NCI-H446 (cell line): ENCODE measurements at regions not wholly inside any gene's neighbourhood (a gene's known extent, or its start where the extent isn't known, plus 50 kb on each side); places are given as distances from the start of the nearest gene placed in this dataset.
A peak's percentile ranks its signal among the peaks of the same experiment; 100 is the strongest.

ENCODE experiments used
- DNase-seq, 2 experiments: peaks; one replicate each; lab custom pipeline; 2025; lab: John Stamatoyannopoulos, UW

DNA sequence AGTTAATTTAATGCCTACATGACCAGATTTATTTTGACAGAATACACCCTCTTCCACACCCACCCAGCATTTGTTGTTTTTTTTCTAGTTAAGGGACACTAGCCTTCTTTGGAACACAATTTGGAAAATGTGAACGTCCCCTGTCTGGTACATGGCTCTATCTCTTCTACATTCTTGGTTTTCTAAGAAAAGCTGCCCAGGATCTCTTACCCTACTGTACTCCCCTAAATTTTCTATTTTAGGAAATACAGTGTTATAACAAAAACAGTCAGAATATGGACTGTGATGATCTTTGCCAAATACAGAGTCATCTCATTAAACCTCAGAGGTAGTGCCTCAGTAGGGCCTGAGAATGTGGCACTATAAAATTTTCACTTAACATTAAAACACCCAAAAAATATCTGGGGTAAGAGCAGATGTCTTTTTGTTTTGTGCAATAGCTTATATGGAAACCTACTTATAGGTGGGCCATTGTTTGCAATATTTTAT is 93.1 kb upstream of the SPON1 start:
- DNase-seq = no peak

DNA sequence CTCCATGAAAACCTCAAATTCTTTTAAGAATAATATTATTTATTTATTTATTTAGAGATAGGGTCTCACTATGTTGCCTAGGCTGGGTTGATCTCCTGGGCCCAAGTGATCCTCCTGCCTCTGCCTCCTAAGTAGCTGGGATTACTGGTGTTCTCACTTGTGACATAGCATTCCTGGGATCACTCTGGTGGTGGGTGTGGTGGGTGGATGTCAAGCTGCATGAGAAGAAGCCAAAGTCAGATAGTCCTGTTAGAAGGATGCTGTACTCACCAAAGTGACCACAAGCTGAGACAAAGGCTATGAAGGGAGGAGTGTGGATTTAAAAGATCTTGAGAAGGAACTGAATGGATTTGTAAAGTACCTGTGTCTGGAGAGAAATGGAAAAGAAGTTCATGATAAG is 87.9 kb upstream of the SPON1 start:
- no peak for DNase-seq

DNA sequence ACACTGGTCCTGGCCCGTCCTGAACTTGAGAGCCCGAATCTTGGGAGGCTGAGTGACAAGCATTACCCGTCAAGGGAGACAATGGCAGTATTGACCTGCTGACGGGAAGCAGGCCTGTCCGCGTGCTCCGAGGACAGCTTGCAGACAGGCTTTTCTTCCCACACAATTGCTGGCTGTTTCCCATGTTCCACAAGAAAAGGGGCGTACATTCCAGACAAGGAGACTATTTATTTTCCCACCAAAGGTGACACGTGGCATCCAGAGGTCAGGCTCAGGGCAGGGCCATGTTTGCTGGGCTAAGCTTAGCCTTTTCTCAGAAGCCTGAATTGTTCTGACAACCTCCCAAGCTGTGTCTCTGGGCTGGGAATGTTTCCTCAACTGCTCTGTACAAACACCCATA is 86.9 kb upstream of the SPON1 start:
- no peak for DNase-seq

DNA sequence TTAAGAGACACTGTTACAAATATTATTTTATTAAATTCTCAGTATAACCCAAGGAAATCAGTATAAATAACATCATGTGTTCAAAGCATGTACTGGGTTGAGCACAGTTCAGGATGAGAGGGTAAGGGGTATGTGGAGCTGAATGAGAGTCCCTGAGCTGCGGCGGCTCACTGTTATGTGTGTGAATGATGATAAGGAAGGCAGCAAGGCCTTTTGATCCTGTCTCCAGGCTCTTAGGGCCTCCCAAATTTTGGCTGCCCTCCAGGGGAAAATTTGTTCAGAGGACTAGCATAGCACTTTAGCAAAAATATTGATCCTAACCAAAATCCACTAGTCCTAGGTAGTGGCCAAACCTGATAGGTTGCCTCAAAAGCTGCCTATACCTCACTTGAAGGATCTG is 86.1 kb upstream of the SPON1 start:
- no peak for DNase-seq

DNA sequence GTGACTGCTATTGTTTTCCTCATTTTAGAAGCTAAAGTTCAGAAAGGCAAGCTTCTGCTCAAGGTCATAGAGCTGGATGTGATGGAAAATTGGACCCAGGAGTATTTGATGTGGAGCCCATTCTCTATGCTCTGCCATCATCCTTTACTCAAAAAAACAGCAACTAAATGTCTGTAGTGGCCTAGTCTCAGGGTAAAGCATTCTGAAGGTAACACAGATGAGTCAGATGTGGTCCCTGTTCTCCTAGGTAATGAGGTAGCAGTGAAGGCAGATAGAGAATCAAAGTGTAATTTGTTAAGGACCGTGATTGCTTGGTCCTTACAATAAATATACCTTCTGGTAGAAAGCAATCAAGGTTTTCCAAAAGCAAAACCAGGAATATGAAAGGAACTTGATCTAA is 84.4 kb upstream of the SPON1 start:
- DNase-seq = no peak

DNA sequence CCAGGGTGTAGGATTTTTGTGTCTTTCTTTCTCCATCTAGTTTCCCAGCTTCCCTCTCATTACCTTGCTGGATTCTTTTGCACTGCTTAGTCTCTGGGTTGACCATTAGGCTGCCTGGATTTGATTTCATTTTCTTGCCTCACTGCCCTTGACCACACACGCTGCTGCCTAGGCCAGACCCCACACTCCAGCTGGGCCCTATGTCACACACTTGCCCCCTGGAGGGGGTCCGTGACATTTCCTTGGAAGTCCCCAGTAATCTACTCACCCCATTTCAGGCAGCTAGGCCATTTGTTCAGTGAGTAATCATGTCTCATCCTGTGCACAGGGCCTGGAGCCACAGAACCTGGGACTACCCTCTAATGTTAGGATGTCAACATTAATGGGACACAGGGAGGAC is 81.9 kb upstream of the SPON1 start:
- no peak for DNase-seq

DNA sequence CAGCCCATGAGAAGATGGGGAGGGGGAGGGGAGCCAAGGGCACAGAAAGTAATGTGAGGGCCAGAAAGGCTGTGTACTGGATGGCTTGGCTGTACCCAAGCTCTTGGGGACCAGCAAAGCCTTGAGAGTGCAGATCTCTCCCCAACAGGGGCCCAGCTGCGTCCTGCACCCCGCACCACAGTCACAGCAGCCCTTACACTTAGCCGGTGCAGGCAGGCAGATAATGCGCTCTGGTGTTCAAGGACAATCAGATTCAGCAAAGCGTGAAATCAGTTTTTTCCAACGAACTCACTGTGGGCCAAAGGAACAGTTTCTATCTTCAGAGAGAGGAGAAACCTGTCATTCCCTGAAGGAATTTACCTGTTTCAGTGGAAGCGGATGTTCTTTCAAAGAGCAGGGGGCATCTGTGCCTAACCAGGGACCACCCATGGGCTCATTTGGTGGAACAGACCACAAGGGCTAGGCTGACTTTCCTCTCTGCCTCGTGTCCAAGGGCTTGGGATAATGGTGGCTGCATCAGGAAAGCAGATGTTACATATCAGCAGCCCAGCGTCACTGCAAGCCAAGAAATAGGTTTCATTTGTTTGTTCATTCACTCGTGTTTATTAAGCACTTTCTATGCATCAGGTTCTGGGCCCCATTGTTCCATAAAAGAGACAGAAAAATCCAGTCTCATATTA is 81.2 kb upstream of the SPON1 start:
- DNase-seq = no peak

DNA sequence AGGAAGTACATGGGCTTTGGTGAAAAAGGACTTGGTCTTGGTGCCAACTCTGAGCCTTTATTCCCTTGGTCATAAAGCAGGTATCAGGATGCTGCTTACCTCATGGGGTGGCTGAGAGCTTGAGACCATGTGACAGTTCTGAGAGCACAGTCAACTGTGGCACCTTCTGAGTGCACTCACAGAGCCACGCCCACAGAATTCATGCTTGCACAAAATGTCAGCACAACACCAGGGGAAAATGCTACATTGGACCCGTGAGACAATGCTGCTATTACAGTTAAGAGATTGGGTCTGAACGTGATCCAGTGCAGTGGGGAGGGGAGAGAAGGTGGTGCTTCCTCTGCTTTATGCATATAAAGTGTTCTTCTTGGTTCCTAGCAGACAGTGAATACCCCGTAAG is 79.5 kb upstream of the SPON1 start:
- DNase-seq = no peak

DNA sequence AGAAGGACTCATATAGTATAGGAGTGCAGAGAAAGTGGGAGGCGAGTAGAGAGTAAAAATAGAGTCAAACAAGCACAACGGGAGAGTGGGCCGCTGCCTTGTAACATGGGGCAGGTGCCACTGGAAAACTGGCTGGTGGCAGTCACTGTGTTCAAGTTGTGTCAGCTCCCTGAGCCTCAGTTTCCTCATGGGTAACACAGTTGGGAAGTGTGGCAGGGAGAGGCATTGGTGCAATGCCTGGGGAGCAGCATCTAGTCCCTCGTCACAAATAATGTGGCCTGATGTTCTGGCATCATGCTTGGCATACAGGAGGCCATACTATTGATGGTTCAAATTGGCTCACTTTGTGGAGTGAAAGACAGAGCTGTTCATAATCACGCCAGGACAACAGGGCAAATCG is 78.9 kb upstream of the SPON1 start:
- no peak for DNase-seq

DNA sequence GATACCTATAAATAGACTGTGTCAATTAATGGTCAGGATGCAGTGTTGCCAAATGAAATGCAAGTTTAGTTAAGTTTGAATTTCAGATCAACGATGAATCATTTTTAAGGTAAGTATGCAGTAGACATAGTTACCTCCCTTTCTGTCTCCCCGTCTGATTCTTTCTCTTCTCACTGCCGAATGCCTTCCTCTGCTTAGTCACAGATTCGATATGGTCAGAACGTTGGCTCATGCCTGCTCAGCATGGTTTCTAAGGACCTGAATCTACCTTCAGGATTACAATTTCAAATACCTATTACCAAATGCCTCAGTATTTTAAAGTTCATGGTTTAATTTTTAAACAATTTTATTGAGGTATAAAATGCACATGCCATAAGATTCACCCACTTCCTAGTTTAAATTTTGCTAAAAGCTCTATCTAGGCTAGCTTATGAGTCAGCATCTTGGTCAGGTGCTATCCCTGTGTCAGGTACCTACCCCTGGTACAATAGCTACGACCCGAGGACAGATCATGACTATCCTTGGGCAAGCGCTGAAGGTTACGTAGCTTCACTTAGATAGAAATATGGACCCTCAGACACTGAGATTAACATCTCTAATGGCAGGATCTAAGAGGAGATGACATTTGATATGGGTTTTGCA is 78.2 kb upstream of the SPON1 start:
- DNase-seq = no peak

DNA sequence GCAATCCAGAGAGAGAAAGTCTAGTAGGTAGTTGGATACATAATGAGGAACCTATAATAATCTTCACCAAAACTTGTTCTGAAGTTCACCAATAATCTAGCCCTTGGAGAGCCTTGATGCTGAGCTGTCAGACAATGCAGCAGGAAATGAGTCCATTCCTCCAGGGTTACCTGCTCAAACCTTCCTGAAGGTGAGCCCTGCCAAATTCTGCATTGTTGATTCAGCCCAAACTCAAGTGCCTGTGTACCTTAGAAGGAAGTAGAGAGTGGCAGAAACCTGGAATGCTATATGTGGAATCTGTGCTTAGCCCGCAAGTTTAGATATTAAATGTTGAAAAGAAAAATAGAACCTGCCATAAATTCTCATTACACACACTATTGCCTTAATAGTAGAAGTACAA is 77.4 kb upstream of the SPON1 start:
- no peak for DNase-seq

DNA sequence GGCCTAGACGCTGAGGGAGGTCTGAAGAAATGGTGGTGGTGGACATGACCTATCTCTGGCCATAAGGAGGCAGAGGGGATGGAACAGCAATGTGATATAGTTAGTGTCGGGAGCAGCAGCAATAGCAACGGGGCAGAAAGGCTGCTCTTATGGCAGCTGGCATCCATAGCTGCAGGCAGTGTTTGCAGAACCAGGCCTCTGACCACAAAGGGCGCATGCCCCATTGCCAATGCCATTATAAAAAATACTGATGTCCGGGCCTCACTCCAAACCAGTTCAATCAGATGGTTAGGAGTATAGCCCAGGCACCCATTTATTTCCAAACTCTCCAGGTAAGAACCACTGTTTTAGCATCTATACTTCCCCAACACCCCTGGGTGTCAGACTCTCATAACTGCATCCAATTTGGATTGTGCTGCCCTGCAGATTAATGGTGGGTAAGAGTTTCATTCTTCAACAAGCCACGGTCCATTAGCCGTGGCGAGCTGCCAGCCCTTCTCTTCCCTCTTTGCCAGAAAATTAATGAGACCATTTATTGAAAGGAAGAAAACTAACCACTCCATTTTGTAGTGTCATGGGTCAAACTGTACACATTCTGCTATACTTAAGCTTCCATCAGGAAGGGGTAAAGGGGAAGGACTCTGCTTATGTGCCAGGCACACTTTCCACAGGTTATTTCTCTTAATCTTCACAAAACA is 72.8 kb upstream of the SPON1 start:
- DNase-seq = peak in 1 of 2 experiments; percentile 25

DNA sequence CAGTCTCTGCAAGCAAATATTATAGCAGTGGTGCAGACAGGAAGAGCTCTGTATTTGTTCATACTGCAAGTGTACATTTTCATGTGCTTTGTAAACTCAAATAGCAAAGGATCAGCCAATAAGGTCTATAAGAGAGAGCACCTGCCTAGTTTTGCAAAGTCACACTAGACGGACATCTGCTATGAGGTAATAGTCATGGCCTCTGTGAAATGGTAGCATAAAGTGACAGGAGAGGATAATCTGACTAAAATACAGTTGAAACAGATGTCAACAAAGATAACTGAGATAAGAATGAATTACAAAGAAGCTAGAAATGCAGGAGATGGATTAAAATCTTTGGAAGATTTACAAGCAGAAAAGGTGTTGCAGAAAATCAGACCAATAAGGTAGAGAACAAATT is 70.6 kb upstream of the SPON1 start:
- no peak for DNase-seq

DNA sequence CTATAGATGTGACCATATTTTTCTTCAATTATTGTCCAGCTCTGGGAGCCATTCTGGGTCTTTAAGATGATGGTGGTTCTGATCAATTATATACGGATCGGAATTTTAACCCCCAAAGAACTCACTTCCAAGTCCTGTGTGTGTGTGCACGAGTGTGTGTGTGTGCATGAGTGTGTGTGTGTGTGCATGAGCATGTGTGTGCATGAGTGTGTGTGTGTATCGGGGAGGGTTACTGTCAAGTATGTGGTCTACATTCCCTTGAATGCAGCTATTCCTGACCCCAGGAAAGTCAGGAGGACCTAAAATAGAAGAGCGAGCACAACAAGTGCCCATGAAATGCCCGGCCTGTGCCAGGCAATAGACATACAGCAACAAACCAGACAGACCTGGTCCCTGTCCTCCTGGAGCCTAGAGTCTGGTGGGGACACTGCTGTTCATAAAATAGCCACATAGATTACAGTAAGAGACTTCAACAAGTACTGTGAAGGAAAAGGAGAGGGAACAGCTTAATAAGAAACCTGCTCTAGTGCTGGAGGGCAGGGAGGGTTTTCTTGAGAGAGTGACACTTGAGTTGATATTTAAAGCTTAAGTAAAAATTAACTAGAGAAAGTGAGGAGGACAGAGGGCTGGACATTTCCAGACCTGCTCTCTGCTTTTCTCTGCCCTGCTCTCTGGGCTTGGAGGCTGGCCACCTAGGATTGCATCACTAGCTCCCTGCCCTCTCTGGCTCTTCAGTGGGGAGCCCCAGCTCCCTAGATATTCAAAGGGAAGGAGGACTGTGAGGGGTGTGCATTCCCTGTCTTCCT is 66.1 kb upstream of the SPON1 start:
- DNase-seq = no peak

DNA sequence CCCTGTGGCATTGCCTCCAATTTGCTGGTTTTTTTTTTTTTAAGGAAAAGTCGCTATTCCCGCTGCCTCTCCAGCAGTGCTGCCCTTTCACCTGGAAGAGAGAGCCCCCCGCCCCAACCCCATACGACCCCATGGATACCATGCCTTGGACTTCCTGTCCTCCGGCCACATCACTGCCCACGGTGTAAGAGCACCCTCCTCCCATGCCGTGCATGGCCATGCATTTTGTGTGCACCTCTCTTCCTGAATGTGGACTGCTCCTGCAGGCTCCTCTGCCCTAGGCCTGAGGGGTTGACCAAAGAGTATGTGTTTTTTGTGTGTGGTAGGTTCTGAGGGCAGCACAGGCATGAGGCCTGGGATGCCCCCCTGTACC is 65.6 kb upstream of the SPON1 start:
- DNase-seq = no peak

DNA sequence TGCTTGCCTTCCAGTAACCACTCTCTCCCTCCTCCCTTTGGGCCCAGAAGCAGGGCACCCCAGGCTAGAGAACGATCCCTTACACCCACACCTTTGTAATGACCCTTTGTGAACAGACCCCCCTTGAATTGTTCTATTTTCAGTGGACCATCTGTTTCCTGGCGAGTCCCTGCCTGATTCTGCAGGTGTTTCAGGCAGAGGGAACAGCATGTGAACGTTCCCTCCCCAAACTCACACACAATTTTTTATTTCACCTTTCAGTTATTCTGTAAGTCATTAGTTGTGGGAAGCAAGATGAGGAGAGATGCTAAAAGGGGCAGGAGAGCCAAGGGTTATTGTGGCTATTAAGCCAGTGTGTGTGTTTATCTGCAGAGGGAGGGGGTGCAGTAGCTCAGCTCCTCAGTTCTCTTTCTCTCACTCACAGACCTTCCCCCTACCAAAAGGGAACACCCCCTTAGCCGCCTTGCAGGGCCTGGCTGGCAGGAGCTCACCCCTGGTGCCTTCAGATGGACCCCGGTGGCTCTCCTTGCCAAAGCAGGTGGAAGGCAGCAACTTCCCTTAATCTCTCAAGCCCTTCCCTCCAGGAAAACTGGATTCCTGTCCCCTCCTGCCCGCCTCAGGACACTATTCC is 64.8 kb upstream of the SPON1 start:
- DNase-seq = no peak

DNA sequence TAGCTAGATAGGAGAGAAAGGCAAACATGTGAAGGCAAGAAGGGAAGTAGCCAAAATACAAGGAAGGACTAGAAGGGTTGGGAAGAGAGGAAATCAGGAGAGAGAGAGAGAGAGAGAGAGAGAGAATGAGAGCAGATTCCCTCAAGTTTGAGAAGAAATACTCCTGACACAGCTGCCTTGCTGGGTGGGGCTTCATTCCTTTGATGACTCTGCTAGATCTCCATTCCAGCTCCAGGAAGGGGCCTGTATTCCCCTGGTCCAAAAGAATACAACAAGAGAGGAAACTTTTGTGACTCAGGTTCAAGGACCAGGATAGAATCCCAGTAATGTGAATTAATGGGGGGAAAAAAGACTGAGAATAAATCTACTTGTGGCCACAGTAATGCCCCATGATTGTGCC is 62.9 kb upstream of the SPON1 start:
- DNase-seq = no peak

DNA sequence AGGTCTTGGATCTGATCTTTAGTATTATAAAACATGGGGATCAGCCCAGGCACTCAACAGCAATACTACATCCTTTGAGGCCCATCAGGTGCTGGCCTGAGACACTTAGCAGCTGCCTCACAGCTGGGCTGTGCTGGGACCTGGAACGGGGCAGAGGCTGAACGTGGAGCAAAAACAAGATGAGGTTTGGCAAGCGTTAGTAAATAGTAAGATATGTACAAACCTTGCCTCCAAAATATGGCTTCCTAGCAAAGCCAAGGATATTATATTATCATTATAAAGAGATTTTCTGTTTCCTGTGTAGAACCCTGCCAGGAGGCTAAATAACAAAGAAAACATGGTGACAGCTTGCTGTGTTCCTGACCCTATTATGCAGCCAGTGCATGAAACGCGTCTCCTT is 60.0 kb upstream of the SPON1 start:
- no peak for DNase-seq

DNA sequence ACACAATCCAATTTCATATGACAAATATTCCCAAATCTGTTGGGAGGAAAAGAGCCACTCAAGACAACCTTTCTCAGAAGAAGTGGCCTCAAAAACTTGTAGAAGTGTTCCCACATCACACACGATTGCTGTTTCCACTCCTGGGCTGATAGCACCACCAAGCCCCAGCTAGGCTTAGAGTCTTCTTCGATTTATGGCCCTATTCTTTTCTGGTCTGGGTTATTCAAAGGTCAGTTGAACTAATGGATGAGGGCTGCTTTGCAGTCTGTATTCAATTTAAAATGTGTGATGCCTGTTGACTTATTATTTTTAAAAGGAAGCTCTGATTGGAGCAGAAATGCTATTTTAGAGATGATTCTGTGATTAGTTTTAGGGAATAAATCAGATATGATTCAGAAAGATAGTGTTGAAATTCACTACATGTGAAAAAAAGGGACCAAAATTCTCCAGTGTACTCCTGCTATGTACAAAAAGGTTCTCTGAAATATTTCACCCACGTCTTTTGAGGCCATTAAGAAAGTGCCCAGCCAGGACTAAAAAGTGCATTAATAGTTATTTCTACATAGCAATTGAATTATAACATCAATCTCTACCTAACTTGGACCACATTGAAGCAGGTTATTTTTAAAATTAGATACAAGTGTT is 57.3 kb upstream of the SPON1 start:
- no peak for DNase-seq

DNA sequence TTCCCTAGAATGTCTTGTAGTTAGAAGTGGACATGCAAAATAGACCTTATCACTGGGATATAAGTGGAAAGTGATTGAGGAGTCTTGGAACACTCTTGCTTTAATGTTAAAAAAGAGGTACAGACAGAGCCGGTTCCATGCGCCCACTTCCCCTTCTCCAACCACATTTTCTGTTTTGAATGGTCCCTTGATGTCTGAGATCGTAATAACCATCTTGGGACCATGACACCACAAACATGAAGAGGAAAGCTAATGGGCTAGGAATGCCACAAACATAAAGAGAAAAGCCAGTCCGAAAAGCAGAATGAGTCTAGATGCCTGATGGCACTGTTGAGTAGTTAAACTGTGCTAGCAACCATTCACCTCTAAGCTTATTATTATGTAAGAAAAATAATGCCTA is 54.8 kb upstream of the SPON1 start:
- DNase-seq = no peak

DNA sequence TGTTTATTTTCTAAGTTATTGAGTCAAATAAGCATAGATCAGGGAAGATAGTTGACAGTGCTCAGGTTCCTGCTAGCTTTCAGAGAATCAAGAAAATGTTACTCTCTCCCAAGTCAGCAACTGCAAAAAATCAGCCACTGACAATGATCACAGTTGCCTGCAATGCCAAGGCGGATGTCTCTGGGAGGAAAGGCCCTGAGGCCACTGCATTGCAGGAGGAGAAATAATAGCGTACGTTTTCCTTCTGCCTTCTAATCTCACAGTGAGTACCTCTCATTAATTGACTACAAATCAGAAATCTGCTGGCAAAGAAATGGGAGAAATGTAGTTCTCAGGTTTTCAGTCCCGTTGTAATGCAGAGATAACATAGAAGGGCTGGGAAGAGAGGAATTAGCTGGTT is 54.0 kb upstream of the SPON1 start:
- DNase-seq = no peak
